IMR-90 (cell line): ENCODE measurements at regions not wholly inside any gene's neighbourhood (a gene's known extent, or its start where the extent isn't known, plus 50 kb on each side); places are given as distances from the start of the nearest gene placed in this dataset.

Source experiments
- ATAC-seq: fragments of 200-7000 bp; cut with Tn5 transposase; 2 replicates; pipeline ENCODE4 v1.9.1; 2020; ENCODE audit warnings: low read depth, mild to moderate bottlenecking, moderate library complexity
- BruUV-seq: library from RNA; stranded (reverse); fragments of 400-500 nt; replicated peaks from 2 replicates; lab custom pipeline; 2021; lab: Mats Ljungman, UMichigan
- CTCF ChIA-PET: fragments of 300-600 bp; formaldehyde crosslinking; extraction: SDS; loops from one replicate; lab custom pipeline; 2021; ENCODE audit warnings: antibody characterized with exemption; lab: Yijun Ruan, JAX
- POLR2A ChIA-PET: fragments of 300-600 bp; sonication (Branson Sonifier 250); formaldehyde crosslinking; loops from one replicate; lab custom pipeline; 2022; ENCODE audit warnings: antibody characterized with exemption; ENCODE audit not compliant: unreplicated experiment; lab: Charles Lee
- DNase-seq: peaks from one replicate; pipeline ENCODE4 v3.0.0; 2013
- H2AFZ ChIP-seq: replicated peaks from 2 replicates; pipeline ENCODE3; 2013; ENCODE audit warnings: low read length, mild to moderate bottlenecking; ENCODE audit not compliant: poor library complexity
- H2AK5ac ChIP-seq: 2 replicates; pipeline ENCODE4 v1.6.1; 2013; ENCODE audit warnings: low read depth, low read length, inconsistent platforms
- H2AK9ac ChIP-seq: replicated peaks from 2 replicates; pipeline ENCODE3; 2013; ENCODE audit warnings: mild to moderate bottlenecking, low read depth, low read length, moderate library complexity; ENCODE audit not compliant: poor library complexity
- H2BK120ac ChIP-seq: 2 replicates; pipeline ENCODE4 v1.6.1; 2013; ENCODE audit warnings: low read depth, low read length, inconsistent platforms
- H2BK15ac ChIP-seq: 3 replicates; pipeline ENCODE4 v1.6.1; 2013; ENCODE audit warnings: low read depth, low read length, inconsistent platforms
- H2BK20ac ChIP-seq: 2 replicates; pipeline ENCODE4 v1.6.1; 2013; ENCODE audit warnings: low read depth, mild to moderate bottlenecking, inconsistent platforms, low read length, moderate library complexity
- H2BK5ac ChIP-seq: 2 replicates; pipeline ENCODE4 v1.6.1; 2013; ENCODE audit warnings: mild to moderate bottlenecking, low read depth, low read length, inconsistent platforms; ENCODE audit not compliant: poor library complexity, severe bottlenecking
- H3K14ac ChIP-seq: replicated peaks from 2 replicates; pipeline ENCODE4 v1.6.1; 2013; ENCODE audit warnings: low read depth, low read length, inconsistent platforms
- H3K18ac ChIP-seq: 2 replicates; pipeline ENCODE4 v1.6.1; 2013; ENCODE audit warnings: low read depth, low read length, control low read depth
- H3K23ac ChIP-seq: 2 replicates; pipeline ENCODE4 v1.6.1; 2013; ENCODE audit warnings: low read depth, low read length, inconsistent platforms
- H3K27ac ChIP-seq: 2 replicates; pipeline ENCODE4 v1.5.1; 2013; ENCODE audit warnings: mild to moderate bottlenecking, control low read depth, low read length; ENCODE audit not compliant: insufficient read depth
- H3K27me3 ChIP-seq: 2 replicates; pipeline ENCODE4 v1.6.1; 2013; ENCODE audit warnings: low read length; ENCODE audit not compliant: control insufficient read depth, insufficient read depth
- H3K36me3 ChIP-seq: 2 replicates; pipeline ENCODE4 v1.6.1; 2013; ENCODE audit warnings: low read length, mixed read lengths; ENCODE audit not compliant: control insufficient read depth, insufficient read depth
- H3K4ac ChIP-seq: 2 replicates; pipeline ENCODE4 v1.6.1; 2013; ENCODE audit warnings: low read depth, low read length, inconsistent platforms
- H3K4me1 ChIP-seq: 2 replicates; pipeline ENCODE4 v1.6.1; 2013; ENCODE audit warnings: low read length, mixed read lengths; ENCODE audit not compliant: control insufficient read depth, insufficient read depth
- H3K4me2 ChIP-seq: 2 replicates; pipeline ENCODE4 v1.6.1; 2013; ENCODE audit warnings: low read depth, mild to moderate bottlenecking, control low read depth, low read length, moderate library complexity
- H3K4me3 ChIP-seq: 2 replicates; pipeline ENCODE4 v1.5.1; 2013; ENCODE audit warnings: low read depth, mild to moderate bottlenecking, control low read depth, low read length, moderate library complexity; ENCODE audit not compliant: insufficient read depth
- H3K56ac ChIP-seq: 2 replicates; pipeline ENCODE4 v1.6.1; 2013; ENCODE audit warnings: low read length, inconsistent platforms; ENCODE audit not compliant: insufficient read depth; ENCODE audit errors: extremely low read depth
- H3K79me1 ChIP-seq, 2 experiments: 2 replicates each; pipeline ENCODE4 v1.6.1; 2013; ENCODE audit warnings: low read length in 2 of 2, inconsistent platforms in 1 of 2, low read depth in 1 of 2
- H3K9ac ChIP-seq: 2 replicates; pipeline ENCODE4 v1.6.1; 2013; ENCODE audit warnings: low read depth, low read length, control low read depth
- H3K9me1 ChIP-seq: 2 replicates; pipeline ENCODE4 v1.6.1; 2013; ENCODE audit warnings: low read length, inconsistent platforms; ENCODE audit not compliant: insufficient read depth
- H3K9me3 ChIP-seq: 2 replicates; pipeline ENCODE4 v1.6.1; 2013; ENCODE audit warnings: low read length; ENCODE audit not compliant: control insufficient read depth, insufficient read depth
- H4K20me1 ChIP-seq: 2 replicates; pipeline ENCODE4 v1.6.1; 2013; ENCODE audit warnings: low read length, inconsistent platforms; ENCODE audit not compliant: insufficient read depth
- H4K5ac ChIP-seq: 2 replicates; pipeline ENCODE4 v1.6.1; 2013; ENCODE audit warnings: mild to moderate bottlenecking, low read depth, low read length, control low read depth
- H4K8ac ChIP-seq, 2 experiments: 2 replicates each; pipeline ENCODE4 v1.6.1; 2013; ENCODE audit warnings: low read depth in 2 of 2, low read length in 2 of 2, control low read depth in 1 of 2, inconsistent platforms in 1 of 2
- H4K91ac ChIP-seq: 2 replicates; pipeline ENCODE4 v1.6.1; 2013; ENCODE audit warnings: low read depth, low read length, inconsistent platforms; ENCODE audit not compliant: insufficient read depth
- CEBPB ChIP-seq: IDR thresholded peaks from 2 replicates; pipeline ENCODE4 v1.6.1; 2012; ENCODE audit warnings: low read depth, low read length, improper control_type of control experiment
- CHD1 ChIP-seq: IDR thresholded peaks from 2 replicates; pipeline ENCODE4 v1.6.1; 2012; ENCODE audit warnings: low read depth, low read length, improper control_type of control experiment
- MAFK ChIP-seq: IDR thresholded peaks from 2 replicates; pipeline ENCODE4 v1.6.1; 2012; ENCODE audit warnings: low read depth, low read length, improper control_type of control experiment
- RAD21 ChIP-seq: IDR thresholded peaks from 2 replicates; pipeline ENCODE4 v1.6.1; 2012; ENCODE audit warnings: low read length, improper control_type of control experiment
- RCOR1 ChIP-seq: IDR thresholded peaks from 2 replicates; pipeline ENCODE4 v1.6.1; 2012; ENCODE audit warnings: mild to moderate bottlenecking, low read length, improper control_type of control experiment; ENCODE audit not compliant: insufficient replicate concordance
- WGBS, 2 experiments: methylation state at CpG; one replicate each; pipeline versions ENCODE4 v1.1.5 to v1.1.7; 2013; ENCODE audit warnings: missing lambda C conversion rate in 2 of 2; ENCODE audit not compliant: insufficient read length in 1 of 2; ENCODE audit errors: extremely low coverage in 2 of 2; 5-methylcytosine and 5-hydroxymethylcytosine counted together
- dilution Hi-C: fragments of 300-500 bp; cut with HindIII; formaldehyde crosslinking; loops from one replicate; pipeline ENCODE4 v1.14.3; 2018; ENCODE audit warnings: low sequenced_read_pairs; ENCODE audit not compliant: unreplicated experiment
- in situ Hi-C: fragments of 300-500 bp; cut with MboI; formaldehyde crosslinking; loops from 3 replicates; pipeline ENCODE4 v1.14.3; 2019; ENCODE audit warnings: low sequenced_read_pairs, inconsistent platforms, mixed read lengths
- intact Hi-C: fragments of 100-400 bp; cut with micrococcal nuclease; formaldehyde crosslinking; loops from 2 replicates; pipeline ENCODE4 v1.10.0; 2022
- TF ChIP-seq, protein P1 (sequence below): conservative IDR thresholded peaks from 2 replicates; pipeline ENCODE4 v1.5.1; 2012; ENCODE audit warnings: mild to moderate bottlenecking, low read depth, low read length, improper control_type of control experiment
- TF ChIP-seq, protein P2 (sequence below): fragments of 150-350 bp; IDR thresholded peaks from 2 replicates; pipeline ENCODE4 v1.6.1; 2017; ENCODE audit warnings: mild to moderate bottlenecking, antibody characterized with exemption, low read length, low read depth

DNA sequence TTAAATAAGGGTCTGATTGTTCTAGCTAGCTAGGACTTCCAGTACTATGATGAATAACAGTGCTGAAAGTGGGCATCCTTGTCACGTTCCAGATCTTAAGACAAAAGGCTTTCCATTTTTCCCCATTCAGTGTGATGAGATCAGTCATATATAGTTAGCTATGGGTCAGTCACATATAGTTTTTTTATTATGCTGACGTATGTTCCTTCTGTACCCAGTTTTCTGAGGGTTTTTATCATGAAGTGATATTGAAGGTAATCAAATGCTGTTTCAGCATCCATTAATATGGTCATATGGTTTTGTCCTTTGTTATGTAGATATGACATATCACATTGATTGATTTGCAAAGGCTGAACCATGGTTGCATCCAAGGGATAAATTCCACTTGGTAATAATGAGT is 800.1 kb upstream of the FBXO33 start:
- intact Hi-C loops, result no loop called here
- no peaks in the 10 kb centered on the region for H3K4me1 ChIP-seq
- CTCF ChIA-PET, result interaction anchor here (1.6 kb wide), 1 partner anchor 9 kb away, joined by 3 read pairs; no protein-coding TSS in a partner anchor
- no peak overlapping the region for H2AK9ac ChIP-seq
- POLR2A ChIA-PET, result no interaction called here
- no peaks in the 10 kb centered on the region for H4K20me1 ChIP-seq
- H3K56ac ChIP-seq, result no peak overlapping the region
- H3K4me2 ChIP-seq, result no peak overlapping the region
- H3K18ac ChIP-seq, result no peak overlapping the region
- no peak overlapping the region for H4K91ac ChIP-seq
- H2AFZ ChIP-seq, result no peak overlapping the region
- H2BK15ac ChIP-seq, result no peak overlapping the region
- TF ChIP-seq RAD21 (no peak), CHD1 (no peak), RCOR1 (no peak), MAFK (no peak), CEBPB (no peak)
- TF ChIP-seq, protein P1, sequence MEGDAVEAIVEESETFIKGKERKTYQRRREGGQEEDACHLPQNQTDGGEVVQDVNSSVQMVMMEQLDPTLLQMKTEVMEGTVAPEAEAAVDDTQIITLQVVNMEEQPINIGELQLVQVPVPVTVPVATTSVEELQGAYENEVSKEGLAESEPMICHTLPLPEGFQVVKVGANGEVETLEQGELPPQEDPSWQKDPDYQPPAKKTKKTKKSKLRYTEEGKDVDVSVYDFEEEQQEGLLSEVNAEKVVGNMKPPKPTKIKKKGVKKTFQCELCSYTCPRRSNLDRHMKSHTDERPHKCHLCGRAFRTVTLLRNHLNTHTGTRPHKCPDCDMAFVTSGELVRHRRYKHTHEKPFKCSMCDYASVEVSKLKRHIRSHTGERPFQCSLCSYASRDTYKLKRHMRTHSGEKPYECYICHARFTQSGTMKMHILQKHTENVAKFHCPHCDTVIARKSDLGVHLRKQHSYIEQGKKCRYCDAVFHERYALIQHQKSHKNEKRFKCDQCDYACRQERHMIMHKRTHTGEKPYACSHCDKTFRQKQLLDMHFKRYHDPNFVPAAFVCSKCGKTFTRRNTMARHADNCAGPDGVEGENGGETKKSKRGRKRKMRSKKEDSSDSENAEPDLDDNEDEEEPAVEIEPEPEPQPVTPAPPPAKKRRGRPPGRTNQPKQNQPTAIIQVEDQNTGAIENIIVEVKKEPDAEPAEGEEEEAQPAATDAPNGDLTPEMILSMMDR, result no peak
- TF ChIP-seq, protein P2, sequence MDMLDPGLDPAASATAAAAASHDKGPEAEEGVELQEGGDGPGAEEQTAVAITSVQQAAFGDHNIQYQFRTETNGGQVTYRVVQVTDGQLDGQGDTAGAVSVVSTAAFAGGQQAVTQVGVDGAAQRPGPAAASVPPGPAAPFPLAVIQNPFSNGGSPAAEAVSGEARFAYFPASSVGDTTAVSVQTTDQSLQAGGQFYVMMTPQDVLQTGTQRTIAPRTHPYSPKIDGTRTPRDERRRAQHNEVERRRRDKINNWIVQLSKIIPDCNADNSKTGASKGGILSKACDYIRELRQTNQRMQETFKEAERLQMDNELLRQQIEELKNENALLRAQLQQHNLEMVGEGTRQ, result no peak
- H3K9me1 ChIP-seq, result no peaks in the 10 kb centered on the region
- no CpG with 5 or more reads among the region's 2 CpGs for WGBS, 2 experiments
- H3K9ac ChIP-seq, result no peak overlapping the region
- H3K23ac ChIP-seq, result no peak overlapping the region
- no peak overlapping the region for H3K4ac ChIP-seq
- no peak overlapping the region for H2BK120ac ChIP-seq
- ATAC-seq (no peak), DNase-seq (no peak)
- H3K4me3 ChIP-seq, result no peak overlapping the region
- no peak overlapping the region for H3K27ac ChIP-seq
- dilution Hi-C loops, result no loop called here
- no peak overlapping the region for H2BK5ac ChIP-seq
- in situ Hi-C loops, result no loop called here
- H4K8ac ChIP-seq, result no peak overlapping the region
- H4K5ac ChIP-seq, result no peak overlapping the region
- H3K27me3 ChIP-seq, result no peaks in the 10 kb centered on the region
- H3K14ac ChIP-seq, result no peak overlapping the region
- H3K36me3 ChIP-seq, result no peaks in the 10 kb centered on the region
- no TSS peak for BruUV-seq
- H3K9me3 ChIP-seq, result peaks cover 9% of the 10 kb centered on the region
- no peak overlapping the region for H2AK5ac ChIP-seq
- no peaks in the 10 kb centered on the region for H3K79me1 ChIP-seq
- no peak overlapping the region for H2BK20ac ChIP-seq
